Thyroid gland (tissue), 4 donors: ENCODE measurements at regions not wholly inside any gene's neighbourhood (a gene's known extent, or its start where the extent isn't known, plus 50 kb on each side); places are given as distances from the start of the nearest gene placed in this dataset.
A peak's percentile ranks its signal among the peaks of the same experiment; 100 is the strongest.

Experiments
- DNase-seq, 2 donors: peaks; one replicate each; pipeline ENCODE4 v3.0.0-alpha.2; 2019
- H3K27ac ChIP-seq, 3 donors: fragments of 200-600 bp; sonication (generic); 1 replicate in 2 of 3; 2 replicates in 1 of 3; pipeline ENCODE4 v1.5.1; 2016 to 2019; ENCODE audit warnings: mild to moderate bottlenecking in 1 of 3, moderate library complexity in 1 of 3
- H3K27me3 ChIP-seq: fragments of 200-600 bp; sonication (generic); one replicate; pipeline ENCODE4 v1.5.1; 2019
- H3K36me3 ChIP-seq, 2 donors: fragments of 200-600 bp; sonication (generic); one replicate each; pipeline ENCODE4 v1.5.1; 2016 to 2019
- H3K4me1 ChIP-seq, 2 donors: fragments of 200-600 bp; sonication (generic); one replicate each; pipeline ENCODE4 v1.5.1; 2017 to 2019
- H3K4me3 ChIP-seq, 3 donors: fragments of 200-600 bp; sonication (generic); replicated peaks in 1 of 3; 1 replicate in 2 of 3; 2 replicates in 1 of 3; pipeline ENCODE4 v1.5.1; 2016; ENCODE audit warnings: mild to moderate bottlenecking in 1 of 3
- H3K9me3 ChIP-seq: fragments of 200-600 bp; sonication (generic); one replicate; pipeline ENCODE4 v1.5.1; 2017
- CTCF ChIP-seq, 6 experiments: fragments of 200-600 bp in 3 of 6; fragments of 450-650 bp in 3 of 6; sonication (generic) in 3 of 6; IDR thresholded peaks; one replicate each; pipeline ENCODE4 v1.5.1; 2016 to 2019; ENCODE audit warnings: antibody characterized with exemption in 6 of 6, mild to moderate bottlenecking in 2 of 6, inconsistent platforms in 1 of 6, moderate library complexity in 1 of 6
- POLR2A ChIP-seq, 2 donors: fragments of 450-650 bp; IDR thresholded peaks; one replicate each; pipeline ENCODE4 v1.6.1; 2017; ENCODE audit warnings: antibody characterized with exemption in 2 of 2, mild to moderate bottlenecking in 2 of 2, moderate library complexity in 1 of 2
- WGBS, 2 donors: methylation state at CpG; one replicate each; pipeline ENCODE4 v1.1.5; 2017; 5-methylcytosine and 5-hydroxymethylcytosine counted together
- intact Hi-C: fragments of 100-400 bp; cut with DNase I; formaldehyde crosslinking; loops from one replicate; pipeline ENCODE4 v1.15.1; 2023

GRCh38 chr5:171707442-171707792, 78.2 kb upstream of the SMIM23 start:
- DNase-seq, result peak; percentile 49 to 79
- H3K4me1 ChIP-seq, result peaks cover 19 to 30% of the 10 kb centered on the region in 2 donors
- no peak overlapping the region for H3K4me3 ChIP-seq
- peak overlapping the region; percentile 4 to 69 (median 31) for H3K27ac ChIP-seq
- H3K9me3 ChIP-seq, result no peaks in the 10 kb centered on the region
- intact Hi-C loops, result no loop called here
- 31 to 67% methylated on average over 1 of the region's 1 CpG for WGBS, 2 donors
- no peaks in the 10 kb centered on the region for H3K36me3 ChIP-seq
- TF ChIP-seq CTCF (IDR thresholded peaks at IDR 0.05) (no peak), POLR2A (IDR thresholded peaks at IDR 0.05) (no peak)
- no peaks in the 10 kb centered on the region for H3K27me3 ChIP-seq

- H3K9me3 ChIP-seq, result no peaks in the 10 kb centered on the region
- H3K4me3 ChIP-seq, result no peak overlapping the region
- no peaks in the 10 kb centered on the region for H3K27me3 ChIP-seq
- intact Hi-C loops, result no loop called here
- H3K27ac ChIP-seq, result no peak overlapping the region
- peaks cover 16 to 20% of the 10 kb centered on the region in 2 donors for H3K4me1 ChIP-seq
- DNase-seq, result no peak
- H3K36me3 ChIP-seq, result no peaks in the 10 kb centered on the region
- 86 to 88% methylated on average over 5 of the region's 5 CpGs for WGBS, 2 donors
- TF ChIP-seq POLR2A (IDR thresholded peaks at IDR 0.05), result no peak
- no peak for TF ChIP-seq CTCF (IDR thresholded peaks at IDR 0.05)
Measured at GRCh38 chr5:171709930-171710329, 75.7 kb upstream of the SMIM23 start.

GRCh38 chr5:171710451-171711024, 75.1 kb upstream of the SMIM23 start:
- WGBS, 2 donors, result 95 to 96% methylated on average over 5 of the region's 5 CpGs
- peaks cover 16 to 20% of the 10 kb centered on the region in 2 donors for H3K4me1 ChIP-seq
- DNase-seq, result no peak
- intact Hi-C loops, result no loop called here
- no peak overlapping the region for H3K4me3 ChIP-seq
- TF ChIP-seq POLR2A (IDR thresholded peaks at IDR 0.05), result no peak
- no peak for TF ChIP-seq CTCF (IDR thresholded peaks at IDR 0.05)
- H3K9me3 ChIP-seq, result no peaks in the 10 kb centered on the region
- no peaks in the 10 kb centered on the region for H3K27me3 ChIP-seq
- H3K27ac ChIP-seq, result no peak overlapping the region
- no peaks in the 10 kb centered on the region for H3K36me3 ChIP-seq

GRCh38 chr5:171711571-171711970, 74.0 kb upstream of the SMIM23 start:
- H3K4me1 ChIP-seq, result peaks cover 16 to 20% of the 10 kb centered on the region in 2 donors
- intact Hi-C loops, result no loop called here
- no peak for DNase-seq
- no peak overlapping the region for H3K27ac ChIP-seq
- H3K27me3 ChIP-seq, result no peaks in the 10 kb centered on the region
- H3K9me3 ChIP-seq, result no peaks in the 10 kb centered on the region
- no peak overlapping the region for H3K4me3 ChIP-seq
- 90 to 91% methylated on average over 6 of the region's 6 CpGs for WGBS, 2 donors
- H3K36me3 ChIP-seq, result no peaks in the 10 kb centered on the region
- TF ChIP-seq CTCF (IDR thresholded peaks at IDR 0.05), result no peak
- TF ChIP-seq POLR2A (IDR thresholded peaks at IDR 0.05), result no peak

GRCh38 chr5:171712616-171713015, 73.0 kb upstream of the SMIM23 start:
- Histone ChIP-seq H3K36me3 (no peaks in the 10 kb centered on the region), H3K27ac (peak overlapping the region in 1 of 3 donors; percentile 51), H3K4me1 (peaks cover 6 to 12% of the 10 kb centered on the region in 2 donors), H3K4me3 (no peak overlapping the region), H3K27me3 (no peaks in the 10 kb centered on the region), H3K9me3 (no peaks in the 10 kb centered on the region)
- intact Hi-C loops, result no loop called here
- DNase-seq, result peak; percentile 73 to 93
- 38 to 77% methylated on average over 4 of the region's 4 CpGs for WGBS, 2 donors
- TF ChIP-seq CTCF (IDR thresholded peaks at IDR 0.05) (no peak), POLR2A (IDR thresholded peaks at IDR 0.05) (no peak)
